MCF 10A (cell line): ENCODE measurements at regions not wholly inside any gene's neighbourhood (a gene's known extent, or its start where the extent isn't known, plus 50 kb on each side); places are given as distances from the start of the nearest gene placed in this dataset.

Experiments
- BruUV-seq: library from RNA; stranded (reverse); fragments of 400-500 nt; replicated peaks from 2 replicates; lab custom pipeline; 2021; lab: Mats Ljungman, UMichigan
- CTCF ChIA-PET: fragments of 300-600 bp; sonication (Branson Sonifier 250); formaldehyde crosslinking; extraction: SDS; loops from one replicate; lab custom pipeline; 2021; ENCODE audit warnings: antibody characterized with exemption, inconsistent platforms; lab: Yijun Ruan, JAX
- POLR2A ChIA-PET: fragments of 300-600, 350-650 bp; sonication (Branson Sonifier 250); formaldehyde crosslinking; extraction: SDS; loops from one replicate; lab custom pipeline; 2020; ENCODE audit warnings: antibody characterized with exemption, inconsistent platforms; lab: Yijun Ruan, JAX
- DNase-seq: peaks from one replicate; pipeline ENCODE4 v3.0.0-alpha.2; 2018; ENCODE audit not compliant: unreplicated experiment
- H3K27ac Mint-ChIP-seq: one replicate; pipeline ENCODE4 v1.8.0; 2022; ENCODE audit warnings: mild to moderate bottlenecking, low read depth, mixed read lengths; ENCODE audit not compliant: unreplicated experiment
- H3K27me3 Mint-ChIP-seq: one replicate; pipeline ENCODE4 v1.8.0; 2022; ENCODE audit warnings: mixed read lengths; ENCODE audit not compliant: insufficient read depth, unreplicated experiment
- H3K36me3 Mint-ChIP-seq: one replicate; pipeline ENCODE4 v1.8.0; 2022; ENCODE audit warnings: mild to moderate bottlenecking, moderate library complexity, mixed read lengths; ENCODE audit not compliant: insufficient read depth, unreplicated experiment
- H3K4me1 Mint-ChIP-seq: one replicate; pipeline ENCODE4 v1.8.0; 2022; ENCODE audit warnings: mixed read lengths; ENCODE audit not compliant: insufficient read depth, unreplicated experiment
- H3K4me3 Mint-ChIP-seq: one replicate; pipeline ENCODE4 v1.8.0; 2022; ENCODE audit warnings: mild to moderate bottlenecking, moderate library complexity, mixed read lengths; ENCODE audit not compliant: unreplicated experiment
- H3K9me3 Mint-ChIP-seq: one replicate; pipeline ENCODE4 v1.8.0; 2022; ENCODE audit warnings: mixed read lengths; ENCODE audit not compliant: unreplicated experiment
- CTCF ChIP-seq: fragments of 200-600 bp; IDR thresholded peaks from one replicate; pipeline ENCODE4 v1.8.0; 2022; ENCODE audit warnings: antibody characterized with exemption, mild to moderate bottlenecking; ENCODE audit not compliant: unreplicated experiment
- intact Hi-C: fragments of 100-400 bp; cut with micrococcal nuclease; formaldehyde crosslinking; loops from 2 replicates; pipeline ENCODE4 v1.14.1; 2022

- Mint-ChIP-seq H3K9me3 (no peaks in the 10 kb centered on the region), H3K27me3 (peaks cover 35% of the 10 kb centered on the region), H3K4me1 (peaks cover 5% of the 10 kb centered on the region), H3K36me3 (no peaks in the 10 kb centered on the region), H3K27ac (no peak overlapping the region), H3K4me3 (no peak overlapping the region)
- CTCF ChIA-PET, result no interaction called here
- TF ChIP-seq CTCF, result no peak
- intact Hi-C loops, result no loop called here
- DNase-seq, result no peak
- POLR2A ChIA-PET, result no interaction called here
- BruUV-seq, result no TSS peak
Measured at GRCh38 chr18:51659781-51660180, 462.3 kb upstream of the MEX3C start.

- ChIA-PET POLR2A (no interaction called here), CTCF (interaction anchor here (0.6 kb wide), 1 partner anchor 674 kb away, joined by 3 read pairs; no protein-coding TSS in a partner anchor)
- intact Hi-C loops, result no loop called here
- no peaks in the 10 kb centered on the region for H3K36me3 Mint-ChIP-seq
- DNase-seq, result no peak
- no TSS peak for BruUV-seq
- no peak overlapping the region for H3K4me3 Mint-ChIP-seq
- no peaks in the 10 kb centered on the region for H3K9me3 Mint-ChIP-seq
- peaks cover 36% of the 10 kb centered on the region for H3K27me3 Mint-ChIP-seq
- no peak overlapping the region for H3K27ac Mint-ChIP-seq
- peaks cover 7% of the 10 kb centered on the region for H3K4me1 Mint-ChIP-seq
- TF ChIP-seq CTCF, result no peak
Measured at GRCh38 chr18:51660188-51660715, 462.8 kb upstream of the MEX3C start.

- no peaks in the 10 kb centered on the region for H3K36me3 Mint-ChIP-seq
- DNase-seq, result no peak
- POLR2A ChIA-PET, result no interaction called here
- intact Hi-C loops, result no loop called here
- CTCF ChIA-PET, result interaction anchor here (0.9 to 1.1 kb wide), 2 partner anchors 554 to 625 kb away, joined by 3 to 4 read pairs; no protein-coding TSS in a partner anchor
- H3K4me3 Mint-ChIP-seq, result no peak overlapping the region
- peaks cover 6% of the 10 kb centered on the region for H3K4me1 Mint-ChIP-seq
- H3K27ac Mint-ChIP-seq, result no peak overlapping the region
- no peaks in the 10 kb centered on the region for H3K9me3 Mint-ChIP-seq
- no TSS peak for BruUV-seq
- TF ChIP-seq CTCF, result no peak
- peaks cover 13% of the 10 kb centered on the region for H3K27me3 Mint-ChIP-seq
Measured at GRCh38 chr18:51664236-51664635, 466.8 kb upstream of the MEX3C start.

GRCh38 chr18:51666763-51667191, 469.3 kb upstream of the MEX3C start:
- DNase-seq, result peak; percentile 47
- H3K4me1 Mint-ChIP-seq, result peaks cover 6% of the 10 kb centered on the region
- TF ChIP-seq CTCF, result no peak
- no TSS peak for BruUV-seq
- peaks cover 6% of the 10 kb centered on the region for H3K9me3 Mint-ChIP-seq
- ChIA-PET CTCF (interaction anchor here (0.6 to 3.0 kb wide), 4 partner anchors 45 to 622 kb away, joined by 3 to 28 read pairs (median 4); no protein-coding TSS in a partner anchor), POLR2A (no interaction called here)
- intact Hi-C loops, result loop anchor here (5.0 kb wide), 2 partner anchors 389 to 1716 kb away; no protein-coding TSS in a partner anchor
- H3K4me3 Mint-ChIP-seq, result no peak overlapping the region
- no peaks in the 10 kb centered on the region for H3K36me3 Mint-ChIP-seq
- no peak overlapping the region for H3K27ac Mint-ChIP-seq
- peaks cover 22% of the 10 kb centered on the region for H3K27me3 Mint-ChIP-seq
